ENCODE measurements at regions not wholly inside any gene's neighbourhood (a gene's known extent, or its start where the extent isn't known, plus 50 kb on each side); places are given as distances from the start of the nearest gene placed in this dataset.

GRCh38 chr4:136526517-136526916, 1005.8 kb downstream of the PCDH18 start:
- no peak for DNase-seq (ENCODE audit: low read depth)

GRCh38 chr4:136524039-136524438, 1008.3 kb downstream of the PCDH18 start:
- DNase-seq (ENCODE audit: low read depth) = no peak

GRCh38 chr4:136516371-136516770, 1015.9 kb downstream of the PCDH18 start:
- DNase-seq (ENCODE audit: low read depth) = no peak

GRCh38 chr4:136505020-136505419, 1027.3 kb downstream of the PCDH18 start:
- no peak for DNase-seq (ENCODE audit: low read depth)

GRCh38 chr4:136495851-136496250, 1036.4 kb downstream of the PCDH18 start:
- DNase-seq (ENCODE audit: low read depth) = no peak

- no peak for DNase-seq (ENCODE audit: low read depth)
These were observed 1037.2 kb downstream of the PCDH18 start for GRCh38 chr4:136495076-136495475.

GRCh38 chr4:136489101-136489500, 1043.2 kb downstream of the PCDH18 start:
- no peak for DNase-seq (ENCODE audit: low read depth)

GRCh38 chr4:136484996-136485395, 1047.3 kb downstream of the PCDH18 start:
- DNase-seq (ENCODE audit: low read depth) = no peak

GRCh38 chr4:136476753-136477152, 1055.5 kb downstream of the PCDH18 start:
- DNase-seq (ENCODE audit: low read depth) = peak; percentile 4

GRCh38 chr4:136471051-136471450, 1061.2 kb downstream of the PCDH18 start:
- no peak for DNase-seq (ENCODE audit: low read depth)

- DNase-seq (ENCODE audit: low read depth) = no peak
These were observed 1066.6 kb downstream of the PCDH18 start for GRCh38 chr4:136465691-136466090.

GRCh38 chr4:136463941-136464340, 1068.4 kb downstream of the PCDH18 start:
- no peak for DNase-seq (ENCODE audit: low read depth)

GRCh38 chr4:136461533-136461932, 1070.8 kb downstream of the PCDH18 start:
- DNase-seq (ENCODE audit: low read depth) = no peak

GRCh38 chr4:136458326-136458725, 1074.0 kb downstream of the PCDH18 start:
- no peak for DNase-seq (ENCODE audit: low read depth)

- DNase-seq (ENCODE audit: low read depth) = no peak
These were observed 1074.7 kb downstream of the PCDH18 start for GRCh38 chr4:136457577-136457976.

- no peak for DNase-seq (ENCODE audit: low read depth)
These were observed 1075.3 kb downstream of the PCDH18 start for GRCh38 chr4:136457004-136457403.

- DNase-seq (ENCODE audit: low read depth) = no peak
These were observed 1089.3 kb downstream of the PCDH18 start for GRCh38 chr4:136443006-136443405.

GRCh38 chr4:136442447-136442846, 1089.8 kb downstream of the PCDH18 start:
- no peak for DNase-seq (ENCODE audit: low read depth)

GRCh38 chr4:136441629-136442282, 1090.5 kb downstream of the PCDH18 start:
- no peak for DNase-seq (ENCODE audit: low read depth)

GRCh38 chr4:136438645-136439044, 1093.6 kb downstream of the PCDH18 start:
- DNase-seq (ENCODE audit: low read depth) = no peak

- DNase-seq (ENCODE audit: low read depth) = no peak
These were observed 1108.2 kb downstream of the PCDH18 start for GRCh38 chr4:136424052-136424451.

- DNase-seq (ENCODE audit: low read depth) = no peak
These were observed 1117.3 kb downstream of the PCDH18 start for GRCh38 chr4:136414981-136415380.

- no peak for DNase-seq (ENCODE audit: low read depth)
These were observed 1119.6 kb downstream of the PCDH18 start for GRCh38 chr4:136412708-136413107.

- no peak for DNase-seq (ENCODE audit: low read depth)
These were observed 1131.5 kb downstream of the PCDH18 start for GRCh38 chr4:136400829-136401228.
